ENCODE measurements at regions not wholly inside any gene's neighbourhood (a gene's known extent, or its start where the extent isn't known, plus 50 kb on each side); places are given as distances from the start of the nearest gene placed in this dataset.

DNA sequence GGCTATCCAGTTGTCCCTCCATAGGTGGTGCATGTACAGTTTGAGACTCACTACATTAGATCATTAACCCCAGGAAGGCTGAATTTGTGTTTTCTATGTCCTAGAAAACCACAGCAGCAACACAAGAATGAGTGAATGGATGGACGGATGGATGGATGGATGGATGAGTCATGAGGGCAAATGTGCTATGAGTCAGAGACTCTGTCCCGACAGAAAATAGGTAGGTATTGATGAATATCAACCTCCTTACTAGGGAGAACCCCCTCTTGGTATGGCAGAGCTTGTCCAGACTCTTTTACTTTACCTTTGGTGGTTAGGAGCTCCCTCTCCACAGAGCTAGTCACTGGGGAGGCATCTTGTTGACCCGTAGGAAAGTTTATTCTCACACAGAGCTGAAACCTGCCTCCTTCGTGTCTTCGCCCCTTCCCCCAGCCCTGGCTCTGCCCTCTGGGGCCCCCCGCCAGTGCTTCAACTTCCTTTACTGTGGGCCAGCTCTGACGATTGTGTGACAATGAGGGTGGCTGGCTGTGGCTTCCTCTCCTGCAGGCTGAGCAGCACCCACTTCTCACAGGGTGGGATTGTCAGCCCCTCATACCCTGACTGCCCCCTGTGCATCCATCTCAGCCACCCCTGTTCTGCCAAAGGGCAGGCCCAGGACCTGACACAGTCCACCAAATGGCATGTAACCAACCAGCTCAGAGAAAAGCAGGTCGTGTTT, 145.2 kb downstream of the FOXD2 start:
- Histone ChIP-seq H3K9me2 (ENCODE audit: insufficient read depth) (no peaks in the 10 kb centered on the region), H3K79me2 (replicated peaks; ENCODE audit: insufficient read depth) (no peaks in the 10 kb centered on the region), H3K4me2 (no peak overlapping the region), H3K36me3 (ENCODE audit: insufficient read depth) (no peaks in the 10 kb centered on the region), H4K20me1 (replicated peaks; ENCODE audit: insufficient read depth) (no peaks in the 10 kb centered on the region), H3K27me3 (ENCODE audit: insufficient read depth) (no peaks in the 10 kb centered on the region), H3K4me1 (ENCODE audit: insufficient read depth) (no peaks in the 10 kb centered on the region), H3F3A (replicated peaks; ENCODE audit: low read depth) (no peaks in the 10 kb centered on the region), H2AFZ (peak overlapping the region; percentile 56; the same call in 1 of the 2 replicates), H3K27ac (ENCODE audit: low read depth) (no peak overlapping the region), H3K4me3 (no peak overlapping the region)
- TF ChIP-seq, protein P1, sequence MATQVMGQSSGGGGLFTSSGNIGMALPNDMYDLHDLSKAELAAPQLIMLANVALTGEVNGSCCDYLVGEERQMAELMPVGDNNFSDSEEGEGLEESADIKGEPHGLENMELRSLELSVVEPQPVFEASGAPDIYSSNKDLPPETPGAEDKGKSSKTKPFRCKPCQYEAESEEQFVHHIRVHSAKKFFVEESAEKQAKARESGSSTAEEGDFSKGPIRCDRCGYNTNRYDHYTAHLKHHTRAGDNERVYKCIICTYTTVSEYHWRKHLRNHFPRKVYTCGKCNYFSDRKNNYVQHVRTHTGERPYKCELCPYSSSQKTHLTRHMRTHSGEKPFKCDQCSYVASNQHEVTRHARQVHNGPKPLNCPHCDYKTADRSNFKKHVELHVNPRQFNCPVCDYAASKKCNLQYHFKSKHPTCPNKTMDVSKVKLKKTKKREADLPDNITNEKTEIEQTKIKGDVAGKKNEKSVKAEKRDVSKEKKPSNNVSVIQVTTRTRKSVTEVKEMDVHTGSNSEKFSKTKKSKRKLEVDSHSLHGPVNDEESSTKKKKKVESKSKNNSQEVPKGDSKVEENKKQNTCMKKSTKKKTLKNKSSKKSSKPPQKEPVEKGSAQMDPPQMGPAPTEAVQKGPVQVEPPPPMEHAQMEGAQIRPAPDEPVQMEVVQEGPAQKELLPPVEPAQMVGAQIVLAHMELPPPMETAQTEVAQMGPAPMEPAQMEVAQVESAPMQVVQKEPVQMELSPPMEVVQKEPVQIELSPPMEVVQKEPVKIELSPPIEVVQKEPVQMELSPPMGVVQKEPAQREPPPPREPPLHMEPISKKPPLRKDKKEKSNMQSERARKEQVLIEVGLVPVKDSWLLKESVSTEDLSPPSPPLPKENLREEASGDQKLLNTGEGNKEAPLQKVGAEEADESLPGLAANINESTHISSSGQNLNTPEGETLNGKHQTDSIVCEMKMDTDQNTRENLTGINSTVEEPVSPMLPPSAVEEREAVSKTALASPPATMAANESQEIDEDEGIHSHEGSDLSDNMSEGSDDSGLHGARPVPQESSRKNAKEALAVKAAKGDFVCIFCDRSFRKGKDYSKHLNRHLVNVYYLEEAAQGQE (IDR thresholded peaks at IDR 0.05; ENCODE audit: unreplicated experiment): no peak
- no peak for TF ChIP-seq STAT1 (IDR thresholded peaks at IDR 0.05; ENCODE audit: unreplicated experiment)
- no peak for TF ChIP-seq ZNF331 (CRISPR knock-in tag; IDR thresholded peaks at IDR 0.05; ENCODE audit: low read depth)
- no peak for TF ChIP-seq ZNF114 (CRISPR knock-in tag; IDR thresholded peaks at IDR 0.05)
- TF ChIP-seq, protein P2, sequence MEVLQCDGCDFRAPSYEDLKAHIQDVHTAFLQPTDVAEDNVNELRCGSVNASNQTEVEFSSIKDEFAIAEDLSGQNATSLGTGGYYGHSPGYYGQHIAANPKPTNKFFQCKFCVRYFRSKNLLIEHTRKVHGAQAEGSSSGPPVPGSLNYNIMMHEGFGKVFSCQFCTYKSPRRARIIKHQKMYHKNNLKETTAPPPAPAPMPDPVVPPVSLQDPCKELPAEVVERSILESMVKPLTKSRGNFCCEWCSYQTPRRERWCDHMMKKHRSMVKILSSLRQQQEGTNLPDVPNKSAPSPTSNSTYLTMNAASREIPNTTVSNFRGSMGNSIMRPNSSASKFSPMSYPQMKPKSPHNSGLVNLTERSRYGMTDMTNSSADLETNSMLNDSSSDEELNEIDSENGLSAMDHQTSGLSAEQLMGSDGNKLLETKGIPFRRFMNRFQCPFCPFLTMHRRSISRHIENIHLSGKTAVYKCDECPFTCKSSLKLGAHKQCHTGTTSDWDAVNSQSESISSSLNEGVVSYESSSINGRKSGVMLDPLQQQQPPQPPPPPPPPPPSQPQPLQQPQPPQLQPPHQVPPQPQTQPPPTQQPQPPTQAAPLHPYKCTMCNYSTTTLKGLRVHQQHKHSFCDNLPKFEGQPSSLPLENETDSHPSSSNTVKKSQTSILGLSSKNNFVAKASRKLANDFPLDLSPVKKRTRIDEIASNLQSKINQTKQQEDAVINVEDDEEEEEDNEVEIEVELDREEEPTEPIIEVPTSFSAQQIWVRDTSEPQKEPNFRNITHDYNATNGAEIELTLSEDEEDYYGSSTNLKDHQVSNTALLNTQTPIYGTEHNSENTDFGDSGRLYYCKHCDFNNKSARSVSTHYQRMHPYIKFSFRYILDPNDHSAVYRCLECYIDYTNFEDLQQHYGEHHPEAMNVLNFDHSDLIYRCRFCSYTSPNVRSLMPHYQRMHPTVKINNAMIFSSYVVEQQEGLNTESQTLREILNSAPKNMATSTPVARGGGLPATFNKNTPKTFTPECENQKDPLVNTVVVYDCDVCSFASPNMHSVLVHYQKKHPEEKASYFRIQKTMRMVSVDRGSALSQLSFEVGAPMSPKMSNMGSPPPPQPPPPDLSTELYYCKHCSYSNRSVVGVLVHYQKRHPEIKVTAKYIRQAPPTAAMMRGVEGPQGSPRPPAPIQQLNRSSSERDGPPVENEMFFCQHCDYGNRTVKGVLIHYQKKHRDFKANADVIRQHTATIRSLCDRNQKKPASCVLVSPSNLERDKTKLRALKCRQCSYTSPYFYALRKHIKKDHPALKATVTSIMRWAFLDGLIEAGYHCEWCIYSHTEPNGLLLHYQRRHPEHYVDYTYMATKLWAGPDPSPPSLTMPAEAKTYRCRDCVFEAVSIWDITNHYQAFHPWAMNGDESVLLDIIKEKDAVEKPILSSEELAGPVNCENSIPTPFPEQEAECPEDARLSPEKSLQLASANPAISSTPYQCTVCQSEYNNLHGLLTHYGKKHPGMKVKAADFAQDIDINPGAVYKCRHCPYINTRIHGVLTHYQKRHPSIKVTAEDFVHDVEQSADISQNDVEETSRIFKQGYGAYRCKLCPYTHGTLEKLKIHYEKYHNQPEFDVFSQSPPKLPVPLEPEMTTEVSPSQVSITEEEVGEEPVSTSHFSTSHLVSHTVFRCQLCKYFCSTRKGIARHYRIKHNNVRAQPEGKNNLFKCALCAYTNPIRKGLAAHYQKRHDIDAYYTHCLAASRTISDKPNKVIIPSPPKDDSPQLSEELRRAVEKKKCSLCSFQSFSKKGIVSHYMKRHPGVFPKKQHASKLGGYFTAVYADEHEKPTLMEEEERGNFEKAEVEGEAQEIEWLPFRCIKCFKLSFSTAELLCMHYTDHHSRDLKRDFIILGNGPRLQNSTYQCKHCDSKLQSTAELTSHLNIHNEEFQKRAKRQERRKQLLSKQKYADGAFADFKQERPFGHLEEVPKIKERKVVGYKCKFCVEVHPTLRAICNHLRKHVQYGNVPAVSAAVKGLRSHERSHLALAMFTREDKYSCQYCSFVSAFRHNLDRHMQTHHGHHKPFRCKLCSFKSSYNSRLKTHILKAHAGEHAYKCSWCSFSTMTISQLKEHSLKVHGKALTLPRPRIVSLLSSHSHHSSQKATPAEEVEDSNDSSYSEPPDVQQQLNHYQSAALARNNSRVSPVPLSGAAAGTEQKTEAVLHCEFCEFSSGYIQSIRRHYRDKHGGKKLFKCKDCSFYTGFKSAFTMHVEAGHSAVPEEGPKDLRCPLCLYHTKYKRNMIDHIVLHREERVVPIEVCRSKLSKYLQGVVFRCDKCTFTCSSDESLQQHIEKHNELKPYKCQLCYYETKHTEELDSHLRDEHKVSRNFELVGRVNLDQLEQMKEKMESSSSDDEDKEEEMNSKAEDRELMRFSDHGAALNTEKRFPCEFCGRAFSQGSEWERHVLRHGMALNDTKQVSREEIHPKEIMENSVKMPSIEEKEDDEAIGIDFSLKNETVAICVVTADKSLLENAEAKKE (CRISPR knock-in tag; IDR thresholded peaks at IDR 0.05): no peak
- TF ChIP-seq, protein P3, sequence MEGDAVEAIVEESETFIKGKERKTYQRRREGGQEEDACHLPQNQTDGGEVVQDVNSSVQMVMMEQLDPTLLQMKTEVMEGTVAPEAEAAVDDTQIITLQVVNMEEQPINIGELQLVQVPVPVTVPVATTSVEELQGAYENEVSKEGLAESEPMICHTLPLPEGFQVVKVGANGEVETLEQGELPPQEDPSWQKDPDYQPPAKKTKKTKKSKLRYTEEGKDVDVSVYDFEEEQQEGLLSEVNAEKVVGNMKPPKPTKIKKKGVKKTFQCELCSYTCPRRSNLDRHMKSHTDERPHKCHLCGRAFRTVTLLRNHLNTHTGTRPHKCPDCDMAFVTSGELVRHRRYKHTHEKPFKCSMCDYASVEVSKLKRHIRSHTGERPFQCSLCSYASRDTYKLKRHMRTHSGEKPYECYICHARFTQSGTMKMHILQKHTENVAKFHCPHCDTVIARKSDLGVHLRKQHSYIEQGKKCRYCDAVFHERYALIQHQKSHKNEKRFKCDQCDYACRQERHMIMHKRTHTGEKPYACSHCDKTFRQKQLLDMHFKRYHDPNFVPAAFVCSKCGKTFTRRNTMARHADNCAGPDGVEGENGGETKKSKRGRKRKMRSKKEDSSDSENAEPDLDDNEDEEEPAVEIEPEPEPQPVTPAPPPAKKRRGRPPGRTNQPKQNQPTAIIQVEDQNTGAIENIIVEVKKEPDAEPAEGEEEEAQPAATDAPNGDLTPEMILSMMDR (conservative IDR thresholded peaks at IDR 0.05; ENCODE audit: low read depth in 2 of 2): no peak
- TF ChIP-seq, protein P4, sequence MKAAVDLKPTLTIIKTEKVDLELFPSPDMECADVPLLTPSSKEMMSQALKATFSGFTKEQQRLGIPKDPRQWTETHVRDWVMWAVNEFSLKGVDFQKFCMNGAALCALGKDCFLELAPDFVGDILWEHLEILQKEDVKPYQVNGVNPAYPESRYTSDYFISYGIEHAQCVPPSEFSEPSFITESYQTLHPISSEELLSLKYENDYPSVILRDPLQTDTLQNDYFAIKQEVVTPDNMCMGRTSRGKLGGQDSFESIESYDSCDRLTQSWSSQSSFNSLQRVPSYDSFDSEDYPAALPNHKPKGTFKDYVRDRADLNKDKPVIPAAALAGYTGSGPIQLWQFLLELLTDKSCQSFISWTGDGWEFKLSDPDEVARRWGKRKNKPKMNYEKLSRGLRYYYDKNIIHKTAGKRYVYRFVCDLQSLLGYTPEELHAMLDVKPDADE (IDR thresholded peaks at IDR 0.05): no peak
- TF ChIP-seq EZH2 (IDR thresholded peaks at IDR 0.05; ENCODE audit: low read depth, unreplicated experiment): no peak
- no peak for TF ChIP-seq JUNB (IDR thresholded peaks at IDR 0.05; ENCODE audit: unreplicated experiment)
- no peak for TF ChIP-seq POLR2AphosphoS5 (IDR thresholded peaks at IDR 0.05; ENCODE audit: low read depth)
- no peak for TF ChIP-seq EZH2phosphoT487 (IDR thresholded peaks at IDR 0.05; ENCODE audit: unreplicated experiment)
- no peak for TF ChIP-seq CREB1 (CRISPR knock-in tag; IDR thresholded peaks at IDR 0.05; ENCODE audit: low read depth)
- no peak for TF ChIP-seq NANOG (IDR thresholded peaks at IDR 0.05; ENCODE audit: borderline replicate concordance)
- Mint-ChIP-seq H3K4me1 (peaks cover 11% of the 10 kb centered on the region), H3K27ac (no peak overlapping the region; the same call in 1 of the 2 replicates), H3K4me3 (no peak overlapping the region), H3K9me3 (no peaks in the 10 kb centered on the region), H3K36me3 (ENCODE audit: low read depth) (no peaks in the 10 kb centered on the region), H3K27me3 (ENCODE audit: insufficient read depth, low read depth, poor library complexity) (peaks cover 8% of the 10 kb centered on the region)
- DNase-seq (ENCODE audit: low spot score) (no peak), ATAC-seq (peak; percentile 68)
